Neuron (in vitro differentiated cells): ENCODE measurements at regions not wholly inside any gene's neighbourhood (a gene's known extent, or its start where the extent isn't known, plus 50 kb on each side); places are given as distances from the start of the nearest gene placed in this dataset.
"Not testable (repeated sequence)": the region's sequence is repeated elsewhere in the genome, so short reads cannot be mapped to it uniquely, and the experiment has no call there.

ENCODE experiments used
- H2AFZ ChIP-seq: one replicate; pipeline ENCODE4 v1.6.1; 2013; ENCODE audit warnings: low read depth, mild to moderate bottlenecking, inconsistent platforms, low read length, moderate library complexity
- H3K27me3 ChIP-seq: one replicate; pipeline ENCODE4 v1.6.1; 2013; ENCODE audit warnings: low read length; ENCODE audit not compliant: insufficient read depth
- H3K36me3 ChIP-seq: one replicate; pipeline ENCODE4 v1.6.1; 2013; ENCODE audit warnings: low read length; ENCODE audit not compliant: insufficient read depth
- H3K4me1 ChIP-seq: one replicate; pipeline ENCODE4 v1.6.1; 2013; ENCODE audit warnings: low read length; ENCODE audit not compliant: insufficient read depth
- H3K4me3 ChIP-seq: 2 replicates; pipeline ENCODE4 v1.5.1; 2013; ENCODE audit warnings: mild to moderate bottlenecking, low read length, moderate library complexity
- H3K9me3 ChIP-seq: one replicate; pipeline ENCODE4 v1.6.1; 2013; ENCODE audit warnings: low read length

GRCh38 chr6:22115559-22115958 is 181.3 kb downstream of the PRL start:
- peaks cover 19% of the 10 kb centered on the region for H3K36me3 ChIP-seq
- H3K27me3 ChIP-seq: no peaks in the 10 kb centered on the region
- no peaks in the 10 kb centered on the region for H3K4me1 ChIP-seq
- peaks cover 8% of the 10 kb centered on the region for H3K9me3 ChIP-seq
- H2AFZ ChIP-seq: no peak overlapping the region
- H3K4me3 ChIP-seq: no peak overlapping the region

GRCh38 chr6:22117631-22118030 is 179.2 kb downstream of the PRL start:
- H3K27me3 ChIP-seq: no peaks in the 10 kb centered on the region
- H3K4me1 ChIP-seq: no peaks in the 10 kb centered on the region
- peaks cover 10% of the 10 kb centered on the region for H3K36me3 ChIP-seq
- peaks cover 6% of the 10 kb centered on the region for H3K9me3 ChIP-seq
- no peak overlapping the region for H3K4me3 ChIP-seq
- no peak overlapping the region for H2AFZ ChIP-seq

GRCh38 chr6:22119500-22119899 is 177.3 kb downstream of the PRL start:
- peaks cover 8% of the 10 kb centered on the region for H3K36me3 ChIP-seq
- no peak overlapping the region for H3K4me3 ChIP-seq
- no peak overlapping the region for H2AFZ ChIP-seq
- H3K9me3 ChIP-seq: peaks cover 6% of the 10 kb centered on the region
- no peaks in the 10 kb centered on the region for H3K27me3 ChIP-seq
- H3K4me1 ChIP-seq: no peaks in the 10 kb centered on the region

- H2AFZ ChIP-seq: no peak overlapping the region
- H3K4me1 ChIP-seq: no peaks in the 10 kb centered on the region
- H3K36me3 ChIP-seq: peaks cover 12% of the 10 kb centered on the region
- H3K4me3 ChIP-seq: no peak overlapping the region
- peaks cover 3% of the 10 kb centered on the region for H3K9me3 ChIP-seq
- no peaks in the 10 kb centered on the region for H3K27me3 ChIP-seq
These were observed 172.1 kb downstream of the PRL start for GRCh38 chr6:22124756-22125155.

GRCh38 chr6:22126910-22127309 is 169.9 kb downstream of the PRL start:
- Histone ChIP-seq H3K9me3 (peaks cover 11% of the 10 kb centered on the region), H3K36me3 (peaks cover 12% of the 10 kb centered on the region), H3K27me3 (no peaks in the 10 kb centered on the region), H3K4me3 (no peak overlapping the region), H2AFZ (no peak overlapping the region), H3K4me1 (no peaks in the 10 kb centered on the region)

- H3K27me3 ChIP-seq: no peaks in the 10 kb centered on the region
- no peak overlapping the region for H2AFZ ChIP-seq
- H3K9me3 ChIP-seq: peaks cover 13% of the 10 kb centered on the region
- no peak overlapping the region for H3K4me3 ChIP-seq
- H3K36me3 ChIP-seq: peaks cover 12% of the 10 kb centered on the region
- no peaks in the 10 kb centered on the region for H3K4me1 ChIP-seq
These were observed 167.1 kb downstream of the PRL start for GRCh38 chr6:22129751-22130150.

- no peaks in the 10 kb centered on the region for H3K27me3 ChIP-seq
- H2AFZ ChIP-seq: no peak overlapping the region
- H3K4me3 ChIP-seq: no peak overlapping the region
- peaks cover 10% of the 10 kb centered on the region for H3K9me3 ChIP-seq
- H3K36me3 ChIP-seq: peaks cover 3% of the 10 kb centered on the region
- peaks cover 2% of the 10 kb centered on the region for H3K4me1 ChIP-seq
These were observed 164.2 kb downstream of the PRL start for GRCh38 chr6:22132656-22133055.

- no peak overlapping the region for H2AFZ ChIP-seq
- peaks cover 9% of the 10 kb centered on the region for H3K4me1 ChIP-seq
- H3K9me3 ChIP-seq: peaks cover 10% of the 10 kb centered on the region
- peaks cover 3% of the 10 kb centered on the region for H3K36me3 ChIP-seq
- H3K27me3 ChIP-seq: no peaks in the 10 kb centered on the region
- H3K4me3 ChIP-seq: no peak overlapping the region
These were observed 163.5 kb downstream of the PRL start for GRCh38 chr6:22133357-22133756.

GRCh38 chr6:22134308-22134707 is 162.5 kb downstream of the PRL start:
- Histone ChIP-seq H3K4me3 (no peak overlapping the region), H3K4me1 (peaks cover 18% of the 10 kb centered on the region), H2AFZ (no peak overlapping the region)

GRCh38 chr6:22135395-22135794 is 161.4 kb downstream of the PRL start:
- H3K9me3 ChIP-seq: peaks cover 10% of the 10 kb centered on the region
- H3K36me3 ChIP-seq: peaks cover 3% of the 10 kb centered on the region
- no peak overlapping the region for H3K4me3 ChIP-seq
- no peaks in the 10 kb centered on the region for H3K27me3 ChIP-seq
- H2AFZ ChIP-seq: no peak overlapping the region
- H3K4me1 ChIP-seq: peaks cover 29% of the 10 kb centered on the region

More at GRCh38 chr6:22134308-22134707, 162.5 kb downstream of the PRL start:
- peaks cover 10% of the 10 kb centered on the region for H3K9me3 ChIP-seq
- no peaks in the 10 kb centered on the region for H3K27me3 ChIP-seq
- peaks cover 3% of the 10 kb centered on the region for H3K36me3 ChIP-seq

- H2AFZ ChIP-seq, H3K9me3 ChIP-seq, H3K36me3 ChIP-seq, H3K27me3 ChIP-seq, H3K4me3 ChIP-seq: not testable (repeated sequence)
- H3K4me1 ChIP-seq: peaks cover 51% of the 10 kb centered on the region
These were observed 156.1 kb downstream of the PRL start for GRCh38 chr6:22140736-22141135.

- no peaks in the 10 kb centered on the region for H3K27me3 ChIP-seq
- H3K9me3 ChIP-seq: no peaks in the 10 kb centered on the region
- no peak overlapping the region for H3K4me3 ChIP-seq
- H2AFZ ChIP-seq: no peak overlapping the region
- peaks cover 57% of the 10 kb centered on the region for H3K4me1 ChIP-seq
- peaks cover 2% of the 10 kb centered on the region for H3K36me3 ChIP-seq
These were observed 155.5 kb downstream of the PRL start for GRCh38 chr6:22141241-22141745.

- Histone ChIP-seq H2AFZ (no peak overlapping the region), H3K4me1 (peaks cover 68% of the 10 kb centered on the region), H3K9me3 (no peaks in the 10 kb centered on the region), H3K36me3 (no peaks in the 10 kb centered on the region), H3K27me3 (no peaks in the 10 kb centered on the region), H3K4me3 (no peak overlapping the region)
These were observed 154.0 kb downstream of the PRL start for GRCh38 chr6:22142856-22143255.

GRCh38 chr6:22145376-22145775 is 151.5 kb downstream of the PRL start:
- no peak overlapping the region for H3K4me3 ChIP-seq
- peaks cover 67% of the 10 kb centered on the region for H3K4me1 ChIP-seq
- H3K27me3 ChIP-seq: no peaks in the 10 kb centered on the region
- no peaks in the 10 kb centered on the region for H3K36me3 ChIP-seq
- no peak overlapping the region for H2AFZ ChIP-seq
- H3K9me3 ChIP-seq: no peaks in the 10 kb centered on the region
